IMR-90 (cell line): ENCODE measurements at regions not wholly inside any gene's neighbourhood (a gene's known extent, or its start where the extent isn't known, plus 50 kb on each side); places are given as distances from the start of the nearest gene placed in this dataset.

ENCODE experiments used
- ATAC-seq: fragments of 200-7000 bp; cut with Tn5 transposase; 2 replicates; pipeline ENCODE4 v1.9.1; 2020; ENCODE audit warnings: low read depth, mild to moderate bottlenecking, moderate library complexity
- BruUV-seq: library from RNA; stranded (reverse); fragments of 400-500 nt; replicated peaks from 2 replicates; lab custom pipeline; 2021; lab: Mats Ljungman, UMichigan
- CTCF ChIA-PET: fragments of 300-600 bp; formaldehyde crosslinking; extraction: SDS; loops from one replicate; lab custom pipeline; 2021; ENCODE audit warnings: antibody characterized with exemption; lab: Yijun Ruan, JAX
- POLR2A ChIA-PET: fragments of 300-600 bp; sonication (Branson Sonifier 250); formaldehyde crosslinking; loops from one replicate; lab custom pipeline; 2022; ENCODE audit warnings: antibody characterized with exemption; ENCODE audit not compliant: unreplicated experiment; lab: Charles Lee
- DNase-seq: peaks from one replicate; pipeline ENCODE4 v3.0.0; 2013
- H2AFZ ChIP-seq: replicated peaks from 2 replicates; pipeline ENCODE3; 2013; ENCODE audit warnings: low read length, mild to moderate bottlenecking; ENCODE audit not compliant: poor library complexity
- H2AK5ac ChIP-seq: 2 replicates; pipeline ENCODE4 v1.6.1; 2013; ENCODE audit warnings: low read depth, low read length, inconsistent platforms
- H2AK9ac ChIP-seq: replicated peaks from 2 replicates; pipeline ENCODE3; 2013; ENCODE audit warnings: mild to moderate bottlenecking, low read depth, low read length, moderate library complexity; ENCODE audit not compliant: poor library complexity
- H2BK120ac ChIP-seq: 2 replicates; pipeline ENCODE4 v1.6.1; 2013; ENCODE audit warnings: low read depth, low read length, inconsistent platforms
- H2BK15ac ChIP-seq: 3 replicates; pipeline ENCODE4 v1.6.1; 2013; ENCODE audit warnings: low read depth, low read length, inconsistent platforms
- H2BK20ac ChIP-seq: 2 replicates; pipeline ENCODE4 v1.6.1; 2013; ENCODE audit warnings: low read depth, mild to moderate bottlenecking, inconsistent platforms, low read length, moderate library complexity
- H2BK5ac ChIP-seq: 2 replicates; pipeline ENCODE4 v1.6.1; 2013; ENCODE audit warnings: mild to moderate bottlenecking, low read depth, low read length, inconsistent platforms; ENCODE audit not compliant: poor library complexity, severe bottlenecking
- H3K14ac ChIP-seq: replicated peaks from 2 replicates; pipeline ENCODE4 v1.6.1; 2013; ENCODE audit warnings: low read depth, low read length, inconsistent platforms
- H3K18ac ChIP-seq: 2 replicates; pipeline ENCODE4 v1.6.1; 2013; ENCODE audit warnings: low read depth, low read length, control low read depth
- H3K23ac ChIP-seq: 2 replicates; pipeline ENCODE4 v1.6.1; 2013; ENCODE audit warnings: low read depth, low read length, inconsistent platforms
- H3K27ac ChIP-seq: 2 replicates; pipeline ENCODE4 v1.5.1; 2013; ENCODE audit warnings: mild to moderate bottlenecking, control low read depth, low read length; ENCODE audit not compliant: insufficient read depth
- H3K27me3 ChIP-seq: 2 replicates; pipeline ENCODE4 v1.6.1; 2013; ENCODE audit warnings: low read length; ENCODE audit not compliant: control insufficient read depth, insufficient read depth
- H3K36me3 ChIP-seq: 2 replicates; pipeline ENCODE4 v1.6.1; 2013; ENCODE audit warnings: low read length, mixed read lengths; ENCODE audit not compliant: control insufficient read depth, insufficient read depth
- H3K4ac ChIP-seq: 2 replicates; pipeline ENCODE4 v1.6.1; 2013; ENCODE audit warnings: low read depth, low read length, inconsistent platforms
- H3K4me1 ChIP-seq: 2 replicates; pipeline ENCODE4 v1.6.1; 2013; ENCODE audit warnings: low read length, mixed read lengths; ENCODE audit not compliant: control insufficient read depth, insufficient read depth
- H3K4me2 ChIP-seq: 2 replicates; pipeline ENCODE4 v1.6.1; 2013; ENCODE audit warnings: low read depth, mild to moderate bottlenecking, control low read depth, low read length, moderate library complexity
- H3K4me3 ChIP-seq: 2 replicates; pipeline ENCODE4 v1.5.1; 2013; ENCODE audit warnings: low read depth, mild to moderate bottlenecking, control low read depth, low read length, moderate library complexity; ENCODE audit not compliant: insufficient read depth
- H3K56ac ChIP-seq: 2 replicates; pipeline ENCODE4 v1.6.1; 2013; ENCODE audit warnings: low read length, inconsistent platforms; ENCODE audit not compliant: insufficient read depth; ENCODE audit errors: extremely low read depth
- H3K79me1 ChIP-seq, 2 experiments: 2 replicates each; pipeline ENCODE4 v1.6.1; 2013; ENCODE audit warnings: low read length in 2 of 2, inconsistent platforms in 1 of 2, low read depth in 1 of 2
- H3K9ac ChIP-seq: 2 replicates; pipeline ENCODE4 v1.6.1; 2013; ENCODE audit warnings: low read depth, low read length, control low read depth
- H3K9me1 ChIP-seq: 2 replicates; pipeline ENCODE4 v1.6.1; 2013; ENCODE audit warnings: low read length, inconsistent platforms; ENCODE audit not compliant: insufficient read depth
- H3K9me3 ChIP-seq: 2 replicates; pipeline ENCODE4 v1.6.1; 2013; ENCODE audit warnings: low read length; ENCODE audit not compliant: control insufficient read depth, insufficient read depth
- H4K20me1 ChIP-seq: 2 replicates; pipeline ENCODE4 v1.6.1; 2013; ENCODE audit warnings: low read length, inconsistent platforms; ENCODE audit not compliant: insufficient read depth
- H4K5ac ChIP-seq: 2 replicates; pipeline ENCODE4 v1.6.1; 2013; ENCODE audit warnings: mild to moderate bottlenecking, low read depth, low read length, control low read depth
- H4K8ac ChIP-seq, 2 experiments: 2 replicates each; pipeline ENCODE4 v1.6.1; 2013; ENCODE audit warnings: low read depth in 2 of 2, low read length in 2 of 2, control low read depth in 1 of 2, inconsistent platforms in 1 of 2
- H4K91ac ChIP-seq: 2 replicates; pipeline ENCODE4 v1.6.1; 2013; ENCODE audit warnings: low read depth, low read length, inconsistent platforms; ENCODE audit not compliant: insufficient read depth
- BHLHE40 ChIP-seq: fragments of 150-350 bp; IDR thresholded peaks from 2 replicates; pipeline ENCODE4 v1.6.1; 2016; ENCODE audit warnings: mild to moderate bottlenecking, low read depth, low read length
- CEBPB ChIP-seq: IDR thresholded peaks from 2 replicates; pipeline ENCODE4 v1.6.1; 2012; ENCODE audit warnings: low read depth, low read length, improper control_type of control experiment
- CHD1 ChIP-seq: IDR thresholded peaks from 2 replicates; pipeline ENCODE4 v1.6.1; 2012; ENCODE audit warnings: low read depth, low read length, improper control_type of control experiment
- FOS ChIP-seq: fragments of 150-350 bp; IDR thresholded peaks from 2 replicates; pipeline ENCODE4 v1.6.1; 2016; ENCODE audit warnings: low read depth, low read length
- MAFK ChIP-seq: IDR thresholded peaks from 2 replicates; pipeline ENCODE4 v1.6.1; 2012; ENCODE audit warnings: low read depth, low read length, improper control_type of control experiment
- MAZ ChIP-seq: IDR thresholded peaks from 2 replicates; pipeline ENCODE4 v1.6.1; 2012; ENCODE audit warnings: low read depth, mild to moderate bottlenecking, low read length, improper control_type of control experiment, moderate library complexity, borderline replicate concordance
- MXI1 ChIP-seq: IDR thresholded peaks from 2 replicates; pipeline ENCODE4 v1.6.1; 2012; ENCODE audit warnings: low read depth, mild to moderate bottlenecking, low read length, moderate library complexity, borderline replicate concordance
- NFE2L2 ChIP-seq: fragments of 150-350 bp; IDR thresholded peaks from 2 replicates; pipeline ENCODE4 v1.6.1; 2016; ENCODE audit warnings: low read depth, mild to moderate bottlenecking, low read length
- POLR2A ChIP-seq: IDR thresholded peaks from 2 replicates; pipeline ENCODE4 v1.6.1; 2012; ENCODE audit warnings: mild to moderate bottlenecking, low read depth, low read length
- RAD21 ChIP-seq: IDR thresholded peaks from 2 replicates; pipeline ENCODE4 v1.6.1; 2012; ENCODE audit warnings: low read length, improper control_type of control experiment
- RCOR1 ChIP-seq: IDR thresholded peaks from 2 replicates; pipeline ENCODE4 v1.6.1; 2012; ENCODE audit warnings: mild to moderate bottlenecking, low read length, improper control_type of control experiment; ENCODE audit not compliant: insufficient replicate concordance
- RFX5 ChIP-seq: IDR thresholded peaks from 2 replicates; pipeline ENCODE4 v1.8.0; 2012; ENCODE audit warnings: low read depth, mild to moderate bottlenecking, low read length, moderate library complexity
- SMC3 ChIP-seq: fragments of 150-350 bp; IDR thresholded peaks from 2 replicates; pipeline ENCODE4 v1.6.1; 2016; ENCODE audit warnings: low read depth, mild to moderate bottlenecking, antibody characterized with exemption, low read length, moderate library complexity
- WGBS, 2 experiments: methylation state at CpG; one replicate each; pipeline versions ENCODE4 v1.1.5 to v1.1.7; 2013; ENCODE audit warnings: missing lambda C conversion rate in 2 of 2; ENCODE audit not compliant: insufficient read length in 1 of 2; ENCODE audit errors: extremely low coverage in 2 of 2; 5-methylcytosine and 5-hydroxymethylcytosine counted together
- dilution Hi-C: fragments of 300-500 bp; cut with HindIII; formaldehyde crosslinking; loops from one replicate; pipeline ENCODE4 v1.14.3; 2018; ENCODE audit warnings: low sequenced_read_pairs; ENCODE audit not compliant: unreplicated experiment
- in situ Hi-C: fragments of 300-500 bp; cut with MboI; formaldehyde crosslinking; loops from 3 replicates; pipeline ENCODE4 v1.14.3; 2019; ENCODE audit warnings: low sequenced_read_pairs, inconsistent platforms, mixed read lengths
- intact Hi-C: fragments of 100-400 bp; cut with micrococcal nuclease; formaldehyde crosslinking; loops from 2 replicates; pipeline ENCODE4 v1.10.0; 2022
- TF ChIP-seq, protein P1 (sequence below): conservative IDR thresholded peaks from 2 replicates; pipeline ENCODE4 v1.5.1; 2012; ENCODE audit warnings: mild to moderate bottlenecking, low read depth, low read length, improper control_type of control experiment
- TF ChIP-seq, protein P2 (sequence below): fragments of 150-350 bp; IDR thresholded peaks from 2 replicates; pipeline ENCODE4 v1.6.1; 2017; ENCODE audit warnings: mild to moderate bottlenecking, antibody characterized with exemption, low read length, low read depth
- TF ChIP-seq, protein P3 (sequence below): fragments of 150-350 bp; IDR thresholded peaks from 2 replicates; pipeline ENCODE4 v1.6.1; 2016; ENCODE audit warnings: low read depth, mild to moderate bottlenecking, low read length, moderate library complexity, borderline replicate concordance

DNA sequence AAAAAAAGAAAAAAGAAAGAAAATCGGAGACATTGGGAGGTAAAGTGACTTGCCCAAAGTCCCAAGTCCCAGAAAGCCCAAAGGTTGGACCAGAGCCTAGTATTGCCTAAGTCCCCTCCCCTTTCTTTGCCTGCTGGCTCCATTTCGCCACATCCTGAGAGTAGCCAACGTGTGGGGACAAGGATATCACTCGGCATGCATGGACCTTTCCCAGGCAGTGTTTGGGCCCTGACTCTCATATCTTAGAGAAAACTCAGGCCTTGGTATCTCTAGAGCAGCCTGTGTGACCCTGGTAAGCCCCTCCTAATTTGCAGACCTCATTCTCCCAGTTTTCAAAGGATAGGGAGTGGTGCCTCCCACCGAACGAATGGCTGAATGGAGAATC is 294.2 kb upstream of the ZMIZ1 start:
- Histone ChIP-seq H3K4me3 (no peak overlapping the region), H3K4me1 (peaks cover 11% of the 10 kb centered on the region), H2AFZ (no peak overlapping the region), H3K79me1 (no peaks in the 10 kb centered on the region), H4K8ac (no peak overlapping the region), H4K5ac (no peak overlapping the region), H3K36me3 (no peaks in the 10 kb centered on the region), H3K4me2 (no peak overlapping the region), H3K18ac (no peak overlapping the region), H3K9me1 (peaks cover 3% of the 10 kb centered on the region; the same call in 1 of the 2 replicates), H2AK9ac (peak overlapping the region; percentile 17), H3K27ac (no peak overlapping the region), H2AK5ac (no peak overlapping the region), H4K20me1 (no peaks in the 10 kb centered on the region), H3K23ac (no peak overlapping the region), H3K56ac (no peak overlapping the region), H3K4ac (no peak overlapping the region), H3K9ac (no peak overlapping the region), H4K91ac (no peak overlapping the region), H2BK20ac (no peak overlapping the region), H3K27me3 (no peaks in the 10 kb centered on the region), H3K14ac (no peak overlapping the region), H2BK15ac (no peak overlapping the region), H2BK5ac (no peak overlapping the region), H2BK120ac (no peak overlapping the region), H3K9me3 (no peaks in the 10 kb centered on the region)
- ATAC-seq (no peak), DNase-seq (no peak)
- CTCF ChIA-PET: no interaction called here
- POLR2A ChIA-PET: no interaction called here
- WGBS, 2 experiments: 75% methylated on average over 3 of the region's 6 CpGs; no CpG with 5 or more reads in 1 of the 2 experiments
- dilution Hi-C loops (no loop called here), in situ Hi-C loops (no loop called here), intact Hi-C loops (no loop called here)
- BruUV-seq: no TSS peak
- TF ChIP-seq MAZ (no peak), MAFK (no peak), POLR2A (no peak), RCOR1 (no peak), CEBPB (no peak), CHD1 (no peak), NFE2L2 (no peak), RFX5 (no peak), FOS (no peak), BHLHE40 (no peak), SMC3 (no peak), MXI1 (no peak), RAD21 (no peak)
- TF ChIP-seq, protein P1, sequence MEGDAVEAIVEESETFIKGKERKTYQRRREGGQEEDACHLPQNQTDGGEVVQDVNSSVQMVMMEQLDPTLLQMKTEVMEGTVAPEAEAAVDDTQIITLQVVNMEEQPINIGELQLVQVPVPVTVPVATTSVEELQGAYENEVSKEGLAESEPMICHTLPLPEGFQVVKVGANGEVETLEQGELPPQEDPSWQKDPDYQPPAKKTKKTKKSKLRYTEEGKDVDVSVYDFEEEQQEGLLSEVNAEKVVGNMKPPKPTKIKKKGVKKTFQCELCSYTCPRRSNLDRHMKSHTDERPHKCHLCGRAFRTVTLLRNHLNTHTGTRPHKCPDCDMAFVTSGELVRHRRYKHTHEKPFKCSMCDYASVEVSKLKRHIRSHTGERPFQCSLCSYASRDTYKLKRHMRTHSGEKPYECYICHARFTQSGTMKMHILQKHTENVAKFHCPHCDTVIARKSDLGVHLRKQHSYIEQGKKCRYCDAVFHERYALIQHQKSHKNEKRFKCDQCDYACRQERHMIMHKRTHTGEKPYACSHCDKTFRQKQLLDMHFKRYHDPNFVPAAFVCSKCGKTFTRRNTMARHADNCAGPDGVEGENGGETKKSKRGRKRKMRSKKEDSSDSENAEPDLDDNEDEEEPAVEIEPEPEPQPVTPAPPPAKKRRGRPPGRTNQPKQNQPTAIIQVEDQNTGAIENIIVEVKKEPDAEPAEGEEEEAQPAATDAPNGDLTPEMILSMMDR: no peak
- TF ChIP-seq, protein P2, sequence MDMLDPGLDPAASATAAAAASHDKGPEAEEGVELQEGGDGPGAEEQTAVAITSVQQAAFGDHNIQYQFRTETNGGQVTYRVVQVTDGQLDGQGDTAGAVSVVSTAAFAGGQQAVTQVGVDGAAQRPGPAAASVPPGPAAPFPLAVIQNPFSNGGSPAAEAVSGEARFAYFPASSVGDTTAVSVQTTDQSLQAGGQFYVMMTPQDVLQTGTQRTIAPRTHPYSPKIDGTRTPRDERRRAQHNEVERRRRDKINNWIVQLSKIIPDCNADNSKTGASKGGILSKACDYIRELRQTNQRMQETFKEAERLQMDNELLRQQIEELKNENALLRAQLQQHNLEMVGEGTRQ: no peak
- TF ChIP-seq, protein P3, sequence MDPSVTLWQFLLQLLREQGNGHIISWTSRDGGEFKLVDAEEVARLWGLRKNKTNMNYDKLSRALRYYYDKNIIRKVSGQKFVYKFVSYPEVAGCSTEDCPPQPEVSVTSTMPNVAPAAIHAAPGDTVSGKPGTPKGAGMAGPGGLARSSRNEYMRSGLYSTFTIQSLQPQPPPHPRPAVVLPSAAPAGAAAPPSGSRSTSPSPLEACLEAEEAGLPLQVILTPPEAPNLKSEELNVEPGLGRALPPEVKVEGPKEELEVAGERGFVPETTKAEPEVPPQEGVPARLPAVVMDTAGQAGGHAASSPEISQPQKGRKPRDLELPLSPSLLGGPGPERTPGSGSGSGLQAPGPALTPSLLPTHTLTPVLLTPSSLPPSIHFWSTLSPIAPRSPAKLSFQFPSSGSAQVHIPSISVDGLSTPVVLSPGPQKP: no peak
